GM12891 (cell line): ENCODE measurements at regions not wholly inside any gene's neighbourhood (a gene's known extent, or its start where the extent isn't known, plus 50 kb on each side); places are given as distances from the start of the nearest gene placed in this dataset.

Experiments
- POLR2A ChIP-seq: IDR thresholded peaks from 2 replicates; pipeline ENCODE4 v1.6.1; 2011; ENCODE audit warnings: low read depth, low read length, control low read depth
- POLR2AphosphoS5 ChIP-seq: IDR thresholded peaks from 2 replicates; pipeline ENCODE4 v1.6.1; 2011; ENCODE audit warnings: low read depth, low read length, control low read depth
- POU2F2 ChIP-seq: IDR thresholded peaks from 2 replicates; pipeline ENCODE4 v1.6.1; 2011; ENCODE audit warnings: low read depth, mild to moderate bottlenecking, control low read depth, low read length, moderate library complexity
- SPI1 ChIP-seq: IDR thresholded peaks from 2 replicates; pipeline ENCODE4 v1.6.1; 2011; ENCODE audit warnings: low read depth, low read length, control low read depth
- TAF1 ChIP-seq: IDR thresholded peaks from 2 replicates; pipeline ENCODE4 v1.6.1; 2011; ENCODE audit warnings: low read depth, low read length, control low read depth

- TF ChIP-seq POLR2A: no peak
- no peak for TF ChIP-seq SPI1
- TF ChIP-seq TAF1: no peak
- TF ChIP-seq POLR2AphosphoS5: no peak
- no peak for TF ChIP-seq POU2F2
Observed at GRCh38 chr6:99181174-99181573, 168.3 kb downstream of the FAXC start.
